Ovary (tissue), 7 donors: ENCODE measurements at regions not wholly inside any gene's neighbourhood (a gene's known extent, or its start where the extent isn't known, plus 50 kb on each side); places are given as distances from the start of the nearest gene placed in this dataset.

Experiments
- DNase-seq, 5 donors: peaks; one replicate each; pipeline ENCODE4 v3.0.0-alpha.2; 2019 to 2020
- H3K27ac ChIP-seq, 2 donors: fragments of 200-600 bp; one replicate each; pipeline versions ENCODE4 v1.5.1 to v1.8.0; 2019 to 2022
- H3K27me3 ChIP-seq: fragments of 200-600 bp; one replicate; pipeline ENCODE4 v1.8.0; 2022
- H3K36me3 ChIP-seq: fragments of 200-600 bp; sonication (generic); one replicate; pipeline ENCODE4 v1.5.1; 2019
- H3K4me1 ChIP-seq: one replicate; pipeline ENCODE4 v1.8.1; 2013; ENCODE audit warnings: mild to moderate bottlenecking, moderate library complexity; ENCODE audit not compliant: insufficient read depth
- H3K4me3 ChIP-seq: fragments of 200-600 bp; sonication (generic); one replicate; pipeline ENCODE4 v1.5.1; 2017
- H3K9me3 ChIP-seq, 2 donors: fragments of 200-600 bp in 1 of 2; sonication (generic) in 1 of 2; one replicate each; pipeline versions ENCODE4 v1.5.1 to v1.8.1; 2013 to 2019; ENCODE audit warnings: mild to moderate bottlenecking in 1 of 2, moderate library complexity in 1 of 2
- EP300 ChIP-seq: sonication (generic); formaldehyde crosslinking; IDR thresholded peaks from one replicate; pipeline ENCODE4 v1.6.1; 2017; ENCODE audit warnings: antibody characterized with exemption
- POLR2A ChIP-seq: fragments of 450-650 bp; IDR thresholded peaks from one replicate; pipeline ENCODE4 v1.6.1; 2017; ENCODE audit warnings: antibody characterized with exemption, mild to moderate bottlenecking, moderate library complexity
- WGBS, 3 donors: extraction: QIAGEN DNeasy Blood & Tissue Kit in 1 of 3; methylation state at CpG; one replicate each; pipeline versions ENCODE4 v1.1.5 to v1.1.7; 2013 to 2017; 5-methylcytosine and 5-hydroxymethylcytosine counted together
- intact Hi-C, 4 donors: fragments of 100-400 bp; cut with DNase I; formaldehyde crosslinking; loops; one replicate each; pipeline versions ENCODE4 v1.11.0 to v1.15.1; 2022 to 2023
- TF ChIP-seq, protein P1 (sequence below), 3 donors: fragments of 450-650 bp in 2 of 3; fragments of 200-600 bp in 1 of 3; IDR thresholded peaks; one replicate each; pipeline versions ENCODE4 v1.5.1 to v1.8.0; 2016 to 2022; ENCODE audit warnings: antibody characterized with exemption in 3 of 3, mild to moderate bottlenecking in 1 of 3
- donor health status: DM: no; HTN: no; CAD: no; lungs with moderate emphysema.
- donor health status: DM: no; HTN: no; CAD: no.
- donor health status: Bipolar disorder and iron deficiency.
- donor health status: DM: no; HTN: no; CAD: no.
- donor health status: DM: yes; HTN: yes; CAD: no.

- intact Hi-C loops, result no loop called here
- no peak overlapping the region for H3K27ac ChIP-seq
- 84 to 86% (median 85%) methylated on average over 3 of the region's 3 CpGs for WGBS, 3 donors
- DNase-seq, result no peak
- no peaks in the 10 kb centered on the region for H3K27me3 ChIP-seq
- no peak overlapping the region for H3K4me3 ChIP-seq
- no peak for TF ChIP-seq EP300
- TF ChIP-seq, protein P1, sequence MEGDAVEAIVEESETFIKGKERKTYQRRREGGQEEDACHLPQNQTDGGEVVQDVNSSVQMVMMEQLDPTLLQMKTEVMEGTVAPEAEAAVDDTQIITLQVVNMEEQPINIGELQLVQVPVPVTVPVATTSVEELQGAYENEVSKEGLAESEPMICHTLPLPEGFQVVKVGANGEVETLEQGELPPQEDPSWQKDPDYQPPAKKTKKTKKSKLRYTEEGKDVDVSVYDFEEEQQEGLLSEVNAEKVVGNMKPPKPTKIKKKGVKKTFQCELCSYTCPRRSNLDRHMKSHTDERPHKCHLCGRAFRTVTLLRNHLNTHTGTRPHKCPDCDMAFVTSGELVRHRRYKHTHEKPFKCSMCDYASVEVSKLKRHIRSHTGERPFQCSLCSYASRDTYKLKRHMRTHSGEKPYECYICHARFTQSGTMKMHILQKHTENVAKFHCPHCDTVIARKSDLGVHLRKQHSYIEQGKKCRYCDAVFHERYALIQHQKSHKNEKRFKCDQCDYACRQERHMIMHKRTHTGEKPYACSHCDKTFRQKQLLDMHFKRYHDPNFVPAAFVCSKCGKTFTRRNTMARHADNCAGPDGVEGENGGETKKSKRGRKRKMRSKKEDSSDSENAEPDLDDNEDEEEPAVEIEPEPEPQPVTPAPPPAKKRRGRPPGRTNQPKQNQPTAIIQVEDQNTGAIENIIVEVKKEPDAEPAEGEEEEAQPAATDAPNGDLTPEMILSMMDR (IDR thresholded peaks at IDR 0.05), result no peak
- TF ChIP-seq POLR2A, result no peak
- H3K4me1 ChIP-seq, result no peaks in the 10 kb centered on the region
- no peaks in the 10 kb centered on the region for H3K36me3 ChIP-seq
- H3K9me3 ChIP-seq, result no peaks in the 10 kb centered on the region
Measured at GRCh38 chr20:51955756-51956155, 153.4 kb upstream of the SALL4 start.

GRCh38 chr20:51953731-51954340 lies 151.5 kb upstream of the SALL4 start:
- WGBS, 3 donors, result 76 to 87% (median 86%) methylated on average over 8 of the region's 8 CpGs
- no peak for TF ChIP-seq EP300
- TF ChIP-seq, protein P1 (IDR thresholded peaks at IDR 0.05), result no peak
- no peak for TF ChIP-seq POLR2A

DNA sequence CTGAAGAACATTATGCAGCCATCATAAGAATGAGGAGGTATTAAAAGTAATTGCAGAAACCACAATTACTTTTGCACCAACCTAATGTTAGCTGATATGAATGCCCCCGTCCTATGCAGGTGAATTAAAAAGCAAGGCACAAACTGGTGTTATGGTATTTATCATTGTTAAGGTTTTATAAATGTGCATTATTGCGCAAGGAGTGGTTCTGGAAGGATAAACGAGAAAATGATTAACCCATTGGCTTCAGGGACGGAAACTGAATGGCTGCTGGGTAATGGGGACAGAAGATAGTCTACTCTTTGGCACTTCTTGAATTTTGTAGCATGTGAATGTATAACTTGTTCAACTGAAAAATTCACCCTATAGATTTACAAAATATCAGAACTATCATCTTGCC lies 148.6 kb upstream of the SALL4 start:
- Histone ChIP-seq H3K36me3 (no peaks in the 10 kb centered on the region), H3K27me3 (no peaks in the 10 kb centered on the region), H3K27ac (no peak overlapping the region), H3K4me3 (no peak overlapping the region), H3K4me1 (no peaks in the 10 kb centered on the region), H3K9me3 (no peaks in the 10 kb centered on the region)
- 78 to 80% (median 79%) methylated on average over 4 of the region's 4 CpGs for WGBS, 3 donors
- TF ChIP-seq EP300 (no peak), POLR2A (no peak)
- TF ChIP-seq, protein P1 (IDR thresholded peaks at IDR 0.05), result no peak
- DNase-seq, result no peak
- intact Hi-C loops, result no loop called here

More at GRCh38 chr20:51953731-51954340, 151.5 kb upstream of the SALL4 start:
- Histone ChIP-seq H3K27me3 (no peaks in the 10 kb centered on the region), H3K4me3 (no peak overlapping the region), H3K36me3 (no peaks in the 10 kb centered on the region), H3K4me1 (no peaks in the 10 kb centered on the region), H3K9me3 (no peaks in the 10 kb centered on the region), H3K27ac (no peak overlapping the region)
- no peak for DNase-seq
- intact Hi-C loops, result no loop called here

DNA sequence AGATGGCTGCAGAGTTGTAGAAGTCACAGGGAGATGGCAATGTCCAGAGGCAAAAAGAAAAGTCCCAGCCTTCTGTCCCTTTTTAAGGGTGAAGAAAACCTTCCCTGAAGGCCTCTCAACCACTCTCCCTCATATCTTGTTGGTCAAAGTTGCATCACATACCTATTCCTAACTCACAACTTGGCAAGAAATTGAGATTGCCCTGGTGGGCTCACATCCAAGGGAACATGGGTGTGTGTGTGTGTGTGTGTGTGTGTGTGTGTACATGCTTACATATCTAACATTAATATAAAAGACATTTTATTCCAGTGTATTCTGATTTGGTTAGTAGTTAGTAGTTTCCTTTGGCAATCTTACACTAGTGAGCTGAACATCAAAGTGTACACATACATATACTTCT lies 144.3 kb upstream of the SALL4 start:
- intact Hi-C loops, result no loop called here
- Histone ChIP-seq H3K4me3 (no peak overlapping the region), H3K4me1 (no peaks in the 10 kb centered on the region), H3K36me3 (no peaks in the 10 kb centered on the region), H3K27ac (no peak overlapping the region), H3K9me3 (no peaks in the 10 kb centered on the region), H3K27me3 (no peaks in the 10 kb centered on the region)
- DNase-seq, result no peak
- no peak for TF ChIP-seq POLR2A
- TF ChIP-seq EP300, result no peak
- TF ChIP-seq, protein P1 (IDR thresholded peaks at IDR 0.05), result no peak
